WTC11 (cell line): ENCODE measurements at regions not wholly inside any gene's neighbourhood (a gene's known extent, or its start where the extent isn't known, plus 50 kb on each side); places are given as distances from the start of the nearest gene placed in this dataset.

Source experiments
- ATAC-seq: fragments of 200-7000 bp; cut with Tn5 transposase; 2 replicates; pipeline ENCODE4 v1.10.0; 2021; ENCODE audit warnings: mild to moderate bottlenecking, moderate library complexity
- CTCF ChIA-PET: fragments of 300-600 bp; sonication (Branson Sonifier 250); formaldehyde crosslinking; loops from one replicate; lab custom pipeline; 2021; ENCODE audit warnings: antibody characterized with exemption; lab: Charles Lee
- POLR2A ChIA-PET: fragments of 350-600 bp; sonication (Branson Sonifier 250); formaldehyde crosslinking; loops from one replicate; lab custom pipeline; 2021; ENCODE audit warnings: antibody characterized with exemption; lab: Charles Lee
- DNase-seq: peaks from one replicate; pipeline ENCODE4 v3.0.0; 2021; ENCODE audit warnings: low spot score
- H3K27ac Mint-ChIP-seq: 2 replicates; pipeline ENCODE4 v1.8.0; 2021; ENCODE audit warnings: mixed read lengths
- H3K27me3 Mint-ChIP-seq: 2 replicates; pipeline ENCODE4 v1.8.0; 2021; ENCODE audit warnings: low read depth, mild to moderate bottlenecking, moderate library complexity, mixed read lengths
- H3K36me3 Mint-ChIP-seq: 2 replicates; pipeline ENCODE4 v1.8.0; 2021; ENCODE audit warnings: mixed read lengths
- H3K4me1 Mint-ChIP-seq: 2 replicates; pipeline ENCODE4 v1.8.0; 2022; ENCODE audit warnings: mixed read lengths
- H3K4me3 Mint-ChIP-seq: 2 replicates; pipeline ENCODE4 v1.8.0; 2021; ENCODE audit warnings: mild to moderate bottlenecking, moderate library complexity, mixed read lengths
- H3K9me3 Mint-ChIP-seq: 2 replicates; pipeline ENCODE4 v1.8.0; 2021; ENCODE audit warnings: mixed read lengths
- ATF1 ChIP-seq: sonication (generic); formaldehyde crosslinking; IDR thresholded peaks from 2 replicates; pipeline ENCODE4 v1.8.1; 2023; ENCODE audit warnings: mild to moderate bottlenecking, moderate library complexity, missing genetic modification reagents
- ATF2 ChIP-seq: sonication (generic); formaldehyde crosslinking; IDR thresholded peaks from 2 replicates; pipeline ENCODE4 v1.8.1; 2022; ENCODE audit warnings: low read depth, missing genetic modification reagents, borderline replicate concordance
- CTCF ChIP-seq: fragments of 200-600 bp; IDR thresholded peaks from 2 replicates; pipeline ENCODE4 v1.8.0; 2022; ENCODE audit warnings: antibody characterized with exemption
- ETV6 ChIP-seq: sonication (generic); formaldehyde crosslinking; IDR thresholded peaks from 2 replicates; pipeline ENCODE4 v1.8.1; 2022; ENCODE audit warnings: mild to moderate bottlenecking, missing genetic modification reagents
- FOXK1 ChIP-seq: sonication (generic); formaldehyde crosslinking; IDR thresholded peaks from 2 replicates; pipeline ENCODE4 v1.8.0; 2022; ENCODE audit warnings: mild to moderate bottlenecking, moderate library complexity, missing genetic modification reagents
- GABPB1 ChIP-seq: sonication (generic); formaldehyde crosslinking; IDR thresholded peaks from 2 replicates; pipeline ENCODE4 v1.8.1; 2023; ENCODE audit warnings: mild to moderate bottlenecking, missing genetic modification reagents
- GRHL2 ChIP-seq: fragments of 250-450 bp; sonication (Bioruptor Pico); IDR thresholded peaks from 2 replicates; pipeline ENCODE4 v1.8.0; 2022; ENCODE audit warnings: mild to moderate bottlenecking, moderate library complexity; ENCODE audit not compliant: insufficient replicate concordance, severe bottlenecking
- MLX ChIP-seq: sonication (generic); formaldehyde crosslinking; IDR thresholded peaks from 2 replicates; pipeline ENCODE4 v1.8.1; 2023; ENCODE audit warnings: mild to moderate bottlenecking, missing genetic modification reagents, moderate library complexity
- NFATC4 ChIP-seq: fragments of 250-450 bp; sonication (Bioruptor Pico); IDR thresholded peaks from 2 replicates; pipeline ENCODE4 v1.9.0; 2021; ENCODE audit warnings: mild to moderate bottlenecking
- NR1H2 ChIP-seq: sonication (generic); formaldehyde crosslinking; IDR thresholded peaks from 2 replicates; pipeline ENCODE4 v1.9.0; 2021; ENCODE audit warnings: mild to moderate bottlenecking, moderate library complexity, missing genetic modification reagents
- OVOL2 ChIP-seq: fragments of 250-450 bp; sonication (Bioruptor Pico); IDR thresholded peaks from 2 replicates; pipeline ENCODE4 v1.9.0; 2021; ENCODE audit warnings: mild to moderate bottlenecking, borderline replicate concordance
- TEAD4 ChIP-seq: sonication (generic); formaldehyde crosslinking; IDR thresholded peaks from 2 replicates; pipeline ENCODE4 v1.8.0; 2022; ENCODE audit warnings: mild to moderate bottlenecking, missing genetic modification reagents
- USF1 ChIP-seq: sonication (generic); formaldehyde crosslinking; IDR thresholded peaks from 2 replicates; pipeline ENCODE4 v1.8.0; 2022; ENCODE audit warnings: mild to moderate bottlenecking, missing genetic modification reagents
- USF2 ChIP-seq: sonication (generic); formaldehyde crosslinking; IDR thresholded peaks from 2 replicates; pipeline ENCODE4 v1.8.1; 2023; ENCODE audit warnings: mild to moderate bottlenecking, missing genetic modification reagents, moderate library complexity
- ZNF263 ChIP-seq: sonication (generic); formaldehyde crosslinking; IDR thresholded peaks from 2 replicates; pipeline ENCODE4 v1.8.1; 2022; ENCODE audit warnings: low read depth, mild to moderate bottlenecking, moderate library complexity, missing genetic modification reagents
- ZNF416 ChIP-seq: fragments of 250-450 bp; sonication (Bioruptor Pico); IDR thresholded peaks from 2 replicates; pipeline ENCODE4 v1.9.0; 2021; ENCODE audit warnings: mild to moderate bottlenecking, inconsistent platforms
- ZNF423 ChIP-seq: fragments of 250-450 bp; sonication (Bioruptor Pico); IDR thresholded peaks from 2 replicates; pipeline ENCODE4 v2.1.2; 2022; ENCODE audit warnings: mild to moderate bottlenecking, moderate library complexity
- ZNF425 ChIP-seq: fragments of 250-450 bp; sonication (Bioruptor Pico); conservative IDR thresholded peaks from 2 replicates; pipeline ENCODE4 v1.9.0; 2021; ENCODE audit warnings: mild to moderate bottlenecking

- TF ChIP-seq ZNF425 (CRISPR knock-in tag): no peak
These were observed 242.2 kb upstream of the AZI2 start (continued) for GRCh38 chr3:28590860-28591259.

- Mint-ChIP-seq H3K27me3 (no peaks in the 10 kb centered on the region), H3K9me3 (peaks cover 6% of the 10 kb centered on the region), H3K4me3 (no peak overlapping the region), H3K4me1 (peaks cover 19% of the 10 kb centered on the region)
- POLR2A ChIA-PET: no interaction called here
- no peak for ATAC-seq
- no peak for DNase-seq
- TF ChIP-seq GRHL2 (CRISPR knock-in tag): no peak
- no peak for TF ChIP-seq CTCF
- no peak for TF ChIP-seq ATF2 (CRISPR knock-in tag)
- TF ChIP-seq ZNF423: no peak
- no peak for TF ChIP-seq USF1 (CRISPR knock-in tag)
- TF ChIP-seq MLX (CRISPR knock-in tag): no peak
- no peak for TF ChIP-seq ETV6 (CRISPR knock-in tag)
- no peak for TF ChIP-seq ZNF263 (CRISPR knock-in tag)
- no peak for TF ChIP-seq GABPB1 (CRISPR knock-in tag)
- TF ChIP-seq NFATC4 (CRISPR knock-in tag): no peak
- TF ChIP-seq OVOL2 (CRISPR knock-in tag): no peak
- no peak for TF ChIP-seq ATF1 (CRISPR knock-in tag)
- TF ChIP-seq FOXK1 (CRISPR knock-in tag): no peak
- TF ChIP-seq, all 79 proteins: peak for 0
- CTCF ChIA-PET: no interaction called here
- no peaks in the 10 kb centered on the region for H3K36me3 Mint-ChIP-seq
- H3K27ac Mint-ChIP-seq: no peak overlapping the region
These were observed 246.7 kb upstream of the AZI2 start for GRCh38 chr3:28595372-28595771.

- Mint-ChIP-seq H3K9me3 (peaks cover 6% of the 10 kb centered on the region), H3K27me3 (no peaks in the 10 kb centered on the region), H3K4me3 (no peak overlapping the region), H3K36me3 (no peaks in the 10 kb centered on the region), H3K27ac (peak overlapping the region; percentile 23), H3K4me1 (peaks cover 11% of the 10 kb centered on the region; the same call in 1 of the 2 replicates)
- ChIA-PET POLR2A (no interaction called here), CTCF (no interaction called here)
- ATAC-seq: no peak
- TF ChIP-seq ZNF416 (CRISPR knock-in tag) (no peak), NR1H2 (no peak), USF1 (CRISPR knock-in tag) (0 out of 2 replicates have a peak, but pooled peaks have one; percentile 23), USF2 (CRISPR knock-in tag) (peak; percentile 68), TEAD4 (CRISPR knock-in tag) (no peak)
- no peak for DNase-seq
These were observed 248.8 kb upstream of the AZI2 start for GRCh38 chr3:28597452-28597851.
